Activated naive CD4-positive, alpha-beta T cell treated with anti-CD3 and anti-CD28 coated beads for 36 hours (primary cell): ENCODE measurements at regions not wholly inside any gene's neighbourhood (a gene's known extent, or its start where the extent isn't known, plus 50 kb on each side); places are given as distances from the start of the nearest gene placed in this dataset.

Source experiments
- CTCF ChIA-PET: fragments of 350-600 bp; sonication (Branson Sonifier 250); formaldehyde crosslinking; loops from one replicate; lab custom pipeline; 2021; ENCODE audit warnings: antibody characterized with exemption; lab: Charles Lee
- DNase-seq: peaks from one replicate; pipeline ENCODE4 v3.0.0-alpha.2; 2020
- H3K27ac Mint-ChIP-seq: one replicate; pipeline ENCODE4 v1.8.0; 2021; ENCODE audit warnings: mild to moderate bottlenecking, mixed read lengths
- H3K27me3 Mint-ChIP-seq: one replicate; pipeline ENCODE4 v1.8.0; 2021; ENCODE audit warnings: low read depth, mixed read lengths
- H3K36me3 Mint-ChIP-seq: one replicate; pipeline ENCODE4 v1.8.0; 2021; ENCODE audit warnings: low read depth, mixed read lengths
- H3K4me1 Mint-ChIP-seq: one replicate; pipeline ENCODE4 v1.8.0; 2021; ENCODE audit warnings: low read depth, mixed read lengths
- H3K4me3 Mint-ChIP-seq: one replicate; pipeline ENCODE4 v1.8.0; 2021; ENCODE audit warnings: mild to moderate bottlenecking, moderate library complexity, mixed read lengths
- H3K9me3 Mint-ChIP-seq: one replicate; pipeline ENCODE4 v1.8.0; 2021; ENCODE audit warnings: mixed read lengths
- intact Hi-C: fragments of 100-400 bp; cut with micrococcal nuclease; formaldehyde crosslinking; loops from one replicate; pipeline ENCODE4 v1.15.1; 2023

GRCh38 chr2:21294446-21294845 lies 170.7 kb downstream of the TDRD15 start:
- Mint-ChIP-seq H3K36me3 (no peaks in the 10 kb centered on the region), H3K27me3 (no peaks in the 10 kb centered on the region), H3K27ac (no peak overlapping the region), H3K4me1 (no peaks in the 10 kb centered on the region), H3K9me3 (no peaks in the 10 kb centered on the region), H3K4me3 (no peak overlapping the region)
- no peak for DNase-seq
- CTCF ChIA-PET: no interaction called here
- intact Hi-C loops: no loop called here

GRCh38 chr2:21299411-21299810 lies 175.6 kb downstream of the TDRD15 start:
- Mint-ChIP-seq H3K4me3 (no peak overlapping the region), H3K36me3 (no peaks in the 10 kb centered on the region), H3K27ac (no peak overlapping the region), H3K27me3 (peaks cover 2% of the 10 kb centered on the region), H3K4me1 (no peaks in the 10 kb centered on the region), H3K9me3 (no peaks in the 10 kb centered on the region)
- intact Hi-C loops: no loop called here
- no peak for DNase-seq
- CTCF ChIA-PET: no interaction called here

GRCh38 chr2:21301871-21302455 lies 178.2 kb downstream of the TDRD15 start:
- no peak overlapping the region for H3K27ac Mint-ChIP-seq
- DNase-seq: no peak
- intact Hi-C loops: no loop called here
- no peaks in the 10 kb centered on the region for H3K36me3 Mint-ChIP-seq
- H3K9me3 Mint-ChIP-seq: no peaks in the 10 kb centered on the region
- H3K27me3 Mint-ChIP-seq: peaks cover 2% of the 10 kb centered on the region
- no peaks in the 10 kb centered on the region for H3K4me1 Mint-ChIP-seq
- no peak overlapping the region for H3K4me3 Mint-ChIP-seq
- CTCF ChIA-PET: no interaction called here

GRCh38 chr2:21303876-21304275 lies 180.1 kb downstream of the TDRD15 start:
- intact Hi-C loops: no loop called here
- H3K4me3 Mint-ChIP-seq: no peak overlapping the region
- no peak overlapping the region for H3K27ac Mint-ChIP-seq
- CTCF ChIA-PET: interaction anchor here (1.4 kb wide), 1 partner anchor 13 kb away, joined by 5 read pairs; no protein-coding TSS in a partner anchor
- peaks cover 2% of the 10 kb centered on the region for H3K27me3 Mint-ChIP-seq
- no peaks in the 10 kb centered on the region for H3K4me1 Mint-ChIP-seq
- no peaks in the 10 kb centered on the region for H3K9me3 Mint-ChIP-seq
- DNase-seq: no peak
- H3K36me3 Mint-ChIP-seq: no peaks in the 10 kb centered on the region

- Mint-ChIP-seq H3K27ac (no peak overlapping the region), H3K4me1 (no peaks in the 10 kb centered on the region), H3K4me3 (no peak overlapping the region), H3K9me3 (no peaks in the 10 kb centered on the region), H3K36me3 (no peaks in the 10 kb centered on the region), H3K27me3 (peaks cover 2% of the 10 kb centered on the region)
- intact Hi-C loops: no loop called here
- CTCF ChIA-PET: no interaction called here
- no peak for DNase-seq
These were observed 181.8 kb downstream of the TDRD15 start for GRCh38 chr2:21305581-21305980.

DNA sequence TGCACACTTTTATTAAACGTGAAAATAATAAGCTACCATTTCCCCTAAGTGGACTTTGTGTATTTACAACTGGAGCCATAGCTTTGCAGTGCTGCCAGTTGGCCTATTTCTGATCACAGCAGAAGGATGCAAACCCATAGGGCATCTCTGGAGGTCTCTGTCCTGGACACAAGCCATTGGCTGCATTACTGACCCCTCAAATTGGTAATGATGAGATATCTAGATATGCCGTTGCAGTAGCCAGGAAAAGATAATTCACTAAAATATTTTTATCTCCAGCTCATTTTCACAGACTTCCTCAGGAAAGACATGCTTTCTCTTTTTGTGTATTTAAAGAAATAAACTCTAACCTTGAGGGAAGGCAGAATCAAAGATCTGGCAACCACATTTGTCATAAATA lies 182.5 kb downstream of the TDRD15 start:
- H3K4me3 Mint-ChIP-seq: no peak overlapping the region
- H3K27ac Mint-ChIP-seq: no peak overlapping the region
- no peaks in the 10 kb centered on the region for H3K9me3 Mint-ChIP-seq
- no peaks in the 10 kb centered on the region for H3K27me3 Mint-ChIP-seq
- CTCF ChIA-PET: no interaction called here
- no peaks in the 10 kb centered on the region for H3K36me3 Mint-ChIP-seq
- DNase-seq: no peak
- intact Hi-C loops: no loop called here
- H3K4me1 Mint-ChIP-seq: no peaks in the 10 kb centered on the region

- H3K36me3 Mint-ChIP-seq: no peaks in the 10 kb centered on the region
- no peaks in the 10 kb centered on the region for H3K4me1 Mint-ChIP-seq
- intact Hi-C loops: no loop called here
- no peaks in the 10 kb centered on the region for H3K9me3 Mint-ChIP-seq
- CTCF ChIA-PET: no interaction called here
- H3K27me3 Mint-ChIP-seq: no peaks in the 10 kb centered on the region
- H3K27ac Mint-ChIP-seq: no peak overlapping the region
- DNase-seq: no peak
- H3K4me3 Mint-ChIP-seq: no peak overlapping the region
These were observed 183.3 kb downstream of the TDRD15 start for GRCh38 chr2:21307037-21307436.

- Mint-ChIP-seq H3K27me3 (no peaks in the 10 kb centered on the region), H3K4me3 (no peak overlapping the region), H3K9me3 (no peaks in the 10 kb centered on the region), H3K4me1 (no peaks in the 10 kb centered on the region), H3K27ac (no peak overlapping the region), H3K36me3 (no peaks in the 10 kb centered on the region)
- intact Hi-C loops: no loop called here
- CTCF ChIA-PET: no interaction called here
- no peak for DNase-seq
These were observed 186.7 kb downstream of the TDRD15 start for GRCh38 chr2:21310493-21310892.

DNA sequence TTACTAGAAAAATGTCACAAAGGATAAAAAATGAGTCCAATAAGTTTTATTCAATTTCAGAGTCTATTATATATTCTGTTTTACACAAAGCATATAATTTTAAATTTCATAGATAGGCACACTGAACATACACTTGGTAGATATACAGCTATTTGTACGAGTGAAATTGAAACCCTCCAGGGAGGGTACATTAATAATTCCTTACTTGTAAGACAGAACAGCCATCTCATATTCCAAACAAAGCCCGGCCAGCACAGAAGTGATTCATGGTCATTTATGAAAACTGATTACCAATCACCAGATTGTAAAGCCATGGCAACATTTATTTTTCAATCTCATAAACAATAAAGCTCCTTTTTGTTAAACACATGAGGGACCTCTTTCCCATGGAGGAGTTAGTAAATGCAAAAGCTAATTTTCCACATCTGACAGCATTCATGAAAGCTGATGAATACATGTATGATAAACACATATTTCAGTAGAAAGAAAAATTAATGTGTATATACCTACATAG lies 190.6 kb downstream of the TDRD15 start:
- no peak for DNase-seq
- Mint-ChIP-seq H3K27ac (no peak overlapping the region), H3K27me3 (no peaks in the 10 kb centered on the region), H3K9me3 (no peaks in the 10 kb centered on the region), H3K36me3 (no peaks in the 10 kb centered on the region), H3K4me3 (no peak overlapping the region), H3K4me1 (no peaks in the 10 kb centered on the region)
- CTCF ChIA-PET: no interaction called here
- intact Hi-C loops: no loop called here

DNA sequence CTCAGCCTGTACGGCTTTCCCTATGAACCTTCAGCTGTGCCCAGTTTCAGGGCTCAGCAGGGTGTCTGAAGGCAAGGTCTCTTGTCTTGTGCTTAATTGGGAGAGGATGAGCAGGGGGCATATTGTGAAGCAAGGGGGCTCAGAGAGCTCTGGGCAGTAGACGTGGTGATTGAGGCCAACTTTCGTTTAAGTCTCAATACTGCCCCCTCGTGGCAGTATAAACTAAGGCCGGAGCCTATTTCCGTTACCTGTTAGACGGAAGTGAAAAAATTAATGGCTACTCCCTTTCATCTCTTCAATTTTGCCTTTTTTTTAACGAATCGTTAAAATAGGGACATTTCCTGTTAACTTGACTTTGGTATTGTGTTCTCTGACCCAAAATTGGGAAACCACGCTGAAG lies 193.4 kb downstream of the TDRD15 start:
- intact Hi-C loops: loop anchor here (1.0 to 5.0 kb wide), 2 partner anchors 274 to 655 kb away; no protein-coding TSS in a partner anchor
- no peaks in the 10 kb centered on the region for H3K9me3 Mint-ChIP-seq
- peak; percentile 43 for DNase-seq

DNA sequence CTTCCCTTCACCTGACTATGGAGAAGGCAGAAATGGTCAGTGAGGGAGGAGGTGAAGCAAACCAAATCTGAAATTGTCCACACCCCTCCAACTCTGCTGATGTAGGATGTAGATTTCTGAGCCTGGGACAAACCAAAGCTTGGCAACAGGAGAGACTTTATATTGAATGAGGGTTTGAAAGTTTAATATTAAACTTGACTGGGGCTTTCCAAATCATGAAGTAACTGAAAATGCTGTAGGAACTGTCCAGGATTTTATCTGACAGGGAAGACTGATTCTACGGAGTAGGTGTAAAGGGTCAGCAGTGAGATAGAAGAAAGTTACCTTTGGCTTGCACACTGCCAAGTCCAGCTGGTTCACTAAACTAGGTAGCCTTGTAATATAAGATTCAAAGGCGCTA lies 194.5 kb downstream of the TDRD15 start:
- no peaks in the 10 kb centered on the region for H3K27me3 Mint-ChIP-seq
- H3K9me3 Mint-ChIP-seq: no peaks in the 10 kb centered on the region
- no peaks in the 10 kb centered on the region for H3K4me1 Mint-ChIP-seq
- CTCF ChIA-PET: interaction anchor here (1.1 to 1.8 kb wide), 3 partner anchors 14 to 49 kb away, joined by 3 to 5 read pairs (median 4); no protein-coding TSS in a partner anchor
- no peak overlapping the region for H3K27ac Mint-ChIP-seq
- intact Hi-C loops: loop anchor here (5.0 kb wide), 1 partner anchor 656 kb away; no protein-coding TSS in a partner anchor
- DNase-seq: no peak
- no peak overlapping the region for H3K4me3 Mint-ChIP-seq
- no peaks in the 10 kb centered on the region for H3K36me3 Mint-ChIP-seq

More for the DNA sequence above, 193.4 kb downstream of the TDRD15 start:
- Mint-ChIP-seq H3K27me3 (no peaks in the 10 kb centered on the region), H3K27ac (no peak overlapping the region), H3K4me3 (no peak overlapping the region), H3K4me1 (no peaks in the 10 kb centered on the region), H3K36me3 (no peaks in the 10 kb centered on the region)
- CTCF ChIA-PET: interaction anchor here (0.7 to 1.8 kb wide), 7 partner anchors 13 to 273 kb away, joined by 3 to 5 read pairs (median 4); partner anchors contain the start of gene APOB

DNA sequence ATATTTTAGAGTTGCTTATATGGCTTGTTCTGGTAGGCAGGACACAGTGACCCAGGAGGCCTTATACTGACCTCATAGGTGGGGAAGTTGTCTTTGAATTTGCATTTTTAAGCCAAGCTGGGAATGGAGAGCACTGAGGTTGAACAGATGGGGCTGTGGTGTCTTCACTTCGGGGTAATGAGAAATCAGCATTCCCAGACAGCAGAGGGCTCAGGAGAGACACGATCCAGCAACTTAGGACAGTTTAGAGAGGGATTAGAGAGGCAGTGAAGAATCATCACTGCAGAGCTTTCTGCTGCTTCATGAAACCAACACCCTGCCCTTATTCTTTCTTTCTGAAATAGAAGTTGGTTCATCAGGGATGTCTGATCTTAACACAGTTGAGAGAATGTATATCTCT lies 202.4 kb downstream of the TDRD15 start:
- Mint-ChIP-seq H3K36me3 (no peaks in the 10 kb centered on the region), H3K4me1 (no peaks in the 10 kb centered on the region), H3K27me3 (peaks cover 3% of the 10 kb centered on the region), H3K9me3 (peaks cover 1% of the 10 kb centered on the region), H3K27ac (no peak overlapping the region), H3K4me3 (no peak overlapping the region)
- intact Hi-C loops: no loop called here
- CTCF ChIA-PET: no interaction called here
- no peak for DNase-seq

DNA sequence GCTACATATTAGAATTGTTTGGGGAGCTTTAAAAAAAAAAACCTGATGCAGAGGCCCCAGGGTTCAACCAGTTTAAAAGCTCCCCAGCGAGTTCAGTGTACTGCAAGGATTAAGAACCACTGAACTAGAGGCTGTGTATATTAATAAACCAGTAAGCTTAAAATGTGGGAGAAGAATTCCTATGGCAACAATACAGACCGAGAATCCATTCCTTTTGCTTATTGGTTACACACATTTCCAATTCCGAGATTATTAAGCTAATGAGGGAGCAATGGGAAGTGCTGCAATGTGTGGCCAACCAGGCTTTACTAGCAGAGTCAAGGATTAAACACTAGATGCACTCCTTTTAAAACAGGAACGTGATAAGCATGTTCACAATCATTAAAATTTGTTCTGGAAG lies 204.4 kb downstream of the TDRD15 start:
- Mint-ChIP-seq H3K4me3 (no peak overlapping the region), H3K36me3 (no peaks in the 10 kb centered on the region), H3K9me3 (peaks cover 1% of the 10 kb centered on the region), H3K27ac (no peak overlapping the region), H3K4me1 (no peaks in the 10 kb centered on the region), H3K27me3 (peaks cover 3% of the 10 kb centered on the region)
- intact Hi-C loops: no loop called here
- CTCF ChIA-PET: no interaction called here
- DNase-seq: no peak
